Activated CD8-positive, alpha-beta memory T cell treated with anti-CD3 and anti-CD28 coated beads, Interleukin-2, amount 50 U/mL, for 24 hours (primary cell): ENCODE measurements at regions not wholly inside any gene's neighbourhood (a gene's known extent, or its start where the extent isn't known, plus 50 kb on each side); places are given as distances from the start of the nearest gene placed in this dataset.

ENCODE experiments used
- DNase-seq: peaks from one replicate; pipeline ENCODE4 v3.0.0-alpha.2; 2020; ENCODE audit errors: extremely low read depth

GRCh38 chr19:46911456-46911855, 50.7 kb downstream of the ARHGAP35 start:
- no peak for DNase-seq

GRCh38 chr19:46913198-46913851, 52.5 kb downstream of the ARHGAP35 start:
- no peak for DNase-seq

GRCh38 chr19:46913852-46914430, 53.1 kb downstream of the ARHGAP35 start:
- no peak for DNase-seq

- no peak for DNase-seq
Observed at GRCh38 chr19:46915386-46915785, 54.6 kb downstream of the ARHGAP35 start.

- DNase-seq = no peak
Observed at GRCh38 chr19:46917002-46917401, 56.2 kb downstream of the ARHGAP35 start.

GRCh38 chr19:46919324-46919723, 58.5 kb downstream of the ARHGAP35 start:
- DNase-seq = peak; percentile 6

- no peak for DNase-seq
Observed at GRCh38 chr19:46920362-46920761, 59.6 kb downstream of the ARHGAP35 start.

GRCh38 chr19:46921071-46921470, 60.3 kb downstream of the ARHGAP35 start:
- DNase-seq = no peak

GRCh38 chr19:46922465-46922864, 61.7 kb downstream of the ARHGAP35 start:
- DNase-seq = no peak

GRCh38 chr19:46924874-46925547, 64.2 kb downstream of the ARHGAP35 start:
- DNase-seq = no peak

- no peak for DNase-seq
Observed at GRCh38 chr19:46925548-46925950, 64.8 kb downstream of the ARHGAP35 start.

- DNase-seq = no peak
Observed at GRCh38 chr19:46926170-46927071, 65.6 kb downstream of the ARHGAP35 start.

GRCh38 chr19:46927106-46927505, 66.3 kb downstream of the ARHGAP35 start:
- DNase-seq = no peak

GRCh38 chr19:46927893-46928292, 67.1 kb downstream of the ARHGAP35 start:
- DNase-seq = no peak

- DNase-seq = no peak
Observed at GRCh38 chr19:46928951-46929350, 68.2 kb downstream of the ARHGAP35 start.

- no peak for DNase-seq
Observed at GRCh38 chr19:46931202-46931601, 70.4 kb downstream of the ARHGAP35 start.

GRCh38 chr19:46932346-46932745, 71.5 kb downstream of the ARHGAP35 start:
- DNase-seq = no peak

- DNase-seq = no peak
Observed at GRCh38 chr19:46935066-46935663, 74.4 kb downstream of the ARHGAP35 start.

- no peak for DNase-seq
Observed at GRCh38 chr19:46943150-46943946, 76.3 kb upstream of the NPAS1 start.

GRCh38 chr19:46944123-46944748, 75.4 kb upstream of the NPAS1 start:
- no peak for DNase-seq
